ENCODE measurements at regions not wholly inside any gene's neighbourhood (a gene's known extent, or its start where the extent isn't known, plus 50 kb on each side); places are given as distances from the start of the nearest gene placed in this dataset.

- no peak for DNase-seq
Observed at GRCh38 chr2:64704161-64704560, 50.4 kb upstream of the SERTAD2 start.

GRCh38 chr2:64704996-64705395, 51.3 kb upstream of the SERTAD2 start:
- no peak for DNase-seq

- no peak for DNase-seq
Observed at GRCh38 chr2:64707276-64707675, 53.6 kb upstream of the SERTAD2 start.

- no peak for DNase-seq
Observed at GRCh38 chr2:64708829-64709228, 55.1 kb upstream of the SERTAD2 start.

GRCh38 chr2:64711252-64711800, 57.6 kb upstream of the SERTAD2 start:
- no peak for DNase-seq

- no peak for DNase-seq
Observed at GRCh38 chr2:64713686-64714085, 60.0 kb upstream of the SERTAD2 start.

GRCh38 chr2:64716569-64716968, 62.9 kb upstream of the SERTAD2 start:
- no peak for DNase-seq

GRCh38 chr2:64718250-64718885, 64.7 kb upstream of the SERTAD2 start:
- no peak for DNase-seq

- DNase-seq: no peak
Observed at GRCh38 chr2:64720535-64721319, 67.0 kb upstream of the SERTAD2 start.

- DNase-seq: no peak
Observed at GRCh38 chr2:64721320-64721623, 67.6 kb upstream of the SERTAD2 start.

- no peak for DNase-seq
Observed at GRCh38 chr2:64722291-64723044, 68.8 kb upstream of the SERTAD2 start.

- DNase-seq: no peak
Observed at GRCh38 chr2:64727013-64727767, 73.5 kb upstream of the SERTAD2 start.

- DNase-seq: no peak
Observed at GRCh38 chr2:64727843-64728463, 74.2 kb upstream of the SERTAD2 start.

- DNase-seq: peak; percentile 68
Observed at GRCh38 chr2:64730551-64731262, 77.0 kb upstream of the SERTAD2 start.

- DNase-seq: no peak
Observed at GRCh38 chr2:64731263-64731643, 77.5 kb upstream of the SERTAD2 start.

GRCh38 chr2:64731746-64732145, 78.0 kb upstream of the SERTAD2 start:
- DNase-seq: no peak

GRCh38 chr2:64732146-64732545, 78.4 kb upstream of the SERTAD2 start:
- DNase-seq: no peak

GRCh38 chr2:64735504-64735903, 81.8 kb upstream of the SERTAD2 start:
- no peak for DNase-seq

- DNase-seq: no peak
Observed at GRCh38 chr2:64737547-64737946, 83.8 kb upstream of the SERTAD2 start.

GRCh38 chr2:64738026-64738425, 84.3 kb upstream of the SERTAD2 start:
- DNase-seq: no peak

- DNase-seq: no peak
Observed at GRCh38 chr2:64742678-64743077, 89.0 kb upstream of the SERTAD2 start.
